ENCODE measurements at regions not wholly inside any gene's neighbourhood (a gene's known extent, or its start where the extent isn't known, plus 50 kb on each side); places are given as distances from the start of the nearest gene placed in this dataset.

DNA sequence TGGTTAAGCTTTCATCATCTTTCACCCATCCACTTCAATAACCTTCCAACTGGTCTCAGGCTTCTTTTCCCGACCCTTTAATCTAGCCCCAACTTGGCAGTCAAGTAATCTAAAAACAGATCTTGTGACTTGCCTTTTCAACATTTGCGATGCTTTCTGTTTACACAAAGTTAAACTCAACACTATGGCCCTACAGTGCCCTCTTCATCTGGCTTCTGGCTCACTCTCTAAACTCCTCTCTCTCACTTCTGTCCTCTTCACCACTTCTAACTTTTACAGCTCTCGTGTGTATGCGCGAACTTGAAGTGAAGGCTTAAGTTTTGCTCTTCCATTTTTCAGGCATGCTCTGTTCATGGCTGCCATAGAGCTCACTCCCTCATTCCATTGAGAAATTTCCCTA is 1122.3 kb upstream of the ADGRL2 start:
- H2AFZ ChIP-seq (ENCODE audit: low read length): no peak overlapping the region
- H4K20me1 ChIP-seq (ENCODE audit: insufficient read depth, low read length): no peaks in the 10 kb centered on the region
- no peaks in the 10 kb centered on the region for H3K4me1 ChIP-seq (ENCODE audit: low read length)
- H3K27me3 ChIP-seq (replicated peaks; ENCODE audit: insufficient read depth, low read length): no peaks in the 10 kb centered on the region
- H3K4me2 ChIP-seq (ENCODE audit: low read depth, low read length): no peak overlapping the region
- H3K27ac ChIP-seq (ENCODE audit: low read length): no peak overlapping the region
- TF ChIP-seq EZH2 (optimal IDR thresholded peaks at IDR 0.05; ENCODE audit: low read depth, low read length) (no peak), EZH2phosphoT487 (IDR thresholded peaks at IDR 0.05; ENCODE audit: low read length) (no peak)
- TF ChIP-seq, protein P1, sequence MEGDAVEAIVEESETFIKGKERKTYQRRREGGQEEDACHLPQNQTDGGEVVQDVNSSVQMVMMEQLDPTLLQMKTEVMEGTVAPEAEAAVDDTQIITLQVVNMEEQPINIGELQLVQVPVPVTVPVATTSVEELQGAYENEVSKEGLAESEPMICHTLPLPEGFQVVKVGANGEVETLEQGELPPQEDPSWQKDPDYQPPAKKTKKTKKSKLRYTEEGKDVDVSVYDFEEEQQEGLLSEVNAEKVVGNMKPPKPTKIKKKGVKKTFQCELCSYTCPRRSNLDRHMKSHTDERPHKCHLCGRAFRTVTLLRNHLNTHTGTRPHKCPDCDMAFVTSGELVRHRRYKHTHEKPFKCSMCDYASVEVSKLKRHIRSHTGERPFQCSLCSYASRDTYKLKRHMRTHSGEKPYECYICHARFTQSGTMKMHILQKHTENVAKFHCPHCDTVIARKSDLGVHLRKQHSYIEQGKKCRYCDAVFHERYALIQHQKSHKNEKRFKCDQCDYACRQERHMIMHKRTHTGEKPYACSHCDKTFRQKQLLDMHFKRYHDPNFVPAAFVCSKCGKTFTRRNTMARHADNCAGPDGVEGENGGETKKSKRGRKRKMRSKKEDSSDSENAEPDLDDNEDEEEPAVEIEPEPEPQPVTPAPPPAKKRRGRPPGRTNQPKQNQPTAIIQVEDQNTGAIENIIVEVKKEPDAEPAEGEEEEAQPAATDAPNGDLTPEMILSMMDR (IDR thresholded peaks at IDR 0.05; ENCODE audit: low read length): no peak
- no peak overlapping the region for H3K4me3 ChIP-seq (ENCODE audit: low read length)
- no peaks in the 10 kb centered on the region for H3F3A ChIP-seq (ENCODE audit: insufficient read depth, low read length)
- no peaks in the 10 kb centered on the region for H3K79me2 ChIP-seq (ENCODE audit: low read length)
- H3K9ac ChIP-seq (ENCODE audit: low read length): no peak overlapping the region
- no peaks in the 10 kb centered on the region for H3K9me2 ChIP-seq (replicated peaks; ENCODE audit: insufficient read depth, low read length)
- H3K36me3 ChIP-seq (replicated peaks; ENCODE audit: insufficient read depth, low read length): no peaks in the 10 kb centered on the region
- DNase-seq: no peak
- H3K9me3 ChIP-seq (replicated peaks; ENCODE audit: insufficient read depth, low read length): no peaks in the 10 kb centered on the region

DNA sequence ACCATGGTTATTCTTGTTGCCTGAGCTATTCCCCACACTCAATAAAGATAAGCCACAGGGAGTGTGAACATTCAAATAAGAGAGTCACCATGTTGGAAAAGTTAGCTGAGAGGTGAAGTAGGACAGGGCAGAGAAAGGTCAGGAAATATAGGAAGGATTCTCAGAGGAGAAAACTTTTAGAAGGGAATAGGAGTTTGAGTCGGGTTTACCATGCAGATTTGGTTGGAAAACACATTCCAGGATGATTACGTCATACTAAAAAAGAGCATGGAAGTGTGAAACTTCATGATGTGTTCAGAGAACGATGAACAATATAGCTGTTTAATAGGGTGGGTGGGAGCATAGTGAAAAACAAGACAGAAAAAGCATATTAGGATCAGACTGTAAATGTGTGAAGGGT is 1125.3 kb upstream of the ADGRL2 start:
- Histone ChIP-seq H3K27ac (ENCODE audit: low read length) (no peak overlapping the region), H3K9me2 (replicated peaks; ENCODE audit: insufficient read depth, low read length) (no peaks in the 10 kb centered on the region), H3K4me1 (ENCODE audit: low read length) (no peaks in the 10 kb centered on the region), H3K79me2 (ENCODE audit: low read length) (no peaks in the 10 kb centered on the region), H3K9ac (ENCODE audit: low read length) (no peak overlapping the region), H2AFZ (ENCODE audit: low read length) (no peak overlapping the region), H3K36me3 (replicated peaks; ENCODE audit: insufficient read depth, low read length) (no peaks in the 10 kb centered on the region), H3K27me3 (replicated peaks; ENCODE audit: insufficient read depth, low read length) (no peaks in the 10 kb centered on the region), H3K4me3 (ENCODE audit: low read length) (no peak overlapping the region), H3K4me2 (ENCODE audit: low read depth, low read length) (no peak overlapping the region), H3F3A (ENCODE audit: insufficient read depth, low read length) (no peaks in the 10 kb centered on the region), H4K20me1 (ENCODE audit: insufficient read depth, low read length) (no peaks in the 10 kb centered on the region), H3K9me3 (replicated peaks; ENCODE audit: insufficient read depth, low read length) (no peaks in the 10 kb centered on the region)
- no peak for DNase-seq
- no peak for TF ChIP-seq EZH2 (optimal IDR thresholded peaks at IDR 0.05; ENCODE audit: low read depth, low read length)

DNA sequence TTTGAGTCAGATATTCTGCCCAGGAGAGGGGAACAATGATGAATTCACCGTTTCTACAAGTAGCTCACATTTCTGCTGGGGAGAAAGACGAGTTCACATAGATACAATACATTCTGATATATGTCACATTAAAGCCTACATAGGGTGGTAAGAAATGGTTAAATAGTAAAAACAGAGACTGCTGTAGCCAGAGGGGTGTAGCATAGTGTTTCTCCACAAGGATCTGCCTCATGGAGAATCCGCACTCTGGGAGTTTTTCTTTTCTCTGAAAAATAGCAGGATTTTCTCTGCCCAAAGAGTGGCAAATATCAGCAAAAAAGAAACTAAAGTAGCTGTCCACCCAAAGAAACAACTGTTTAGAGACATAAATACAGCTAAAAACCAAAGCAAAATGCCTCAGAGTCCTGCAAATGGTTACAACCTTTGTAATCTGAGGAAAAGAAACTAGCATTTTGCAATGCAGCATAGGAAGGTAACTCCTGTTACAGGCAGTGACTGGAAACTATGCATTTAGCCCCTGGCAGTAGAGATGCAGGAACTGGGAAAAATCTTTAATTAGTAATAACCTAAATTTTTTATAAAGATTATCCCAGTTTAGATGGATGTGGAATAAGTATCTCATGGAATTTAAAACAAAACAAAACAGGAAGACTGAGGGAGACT is 1126.7 kb upstream of the ADGRL2 start:
- Histone ChIP-seq H3F3A (ENCODE audit: insufficient read depth, low read length) (no peaks in the 10 kb centered on the region), H3K4me2 (ENCODE audit: low read depth, low read length) (no peak overlapping the region), H3K9ac (ENCODE audit: low read length) (no peak overlapping the region), H3K79me2 (ENCODE audit: low read length) (no peaks in the 10 kb centered on the region), H3K4me1 (ENCODE audit: low read length) (no peaks in the 10 kb centered on the region), H2AFZ (ENCODE audit: low read length) (no peak overlapping the region), H3K9me3 (replicated peaks; ENCODE audit: insufficient read depth, low read length) (no peaks in the 10 kb centered on the region), H3K4me3 (ENCODE audit: low read length) (no peak overlapping the region), H3K36me3 (replicated peaks; ENCODE audit: insufficient read depth, low read length) (no peaks in the 10 kb centered on the region), H3K27ac (ENCODE audit: low read length) (no peak overlapping the region), H4K20me1 (ENCODE audit: insufficient read depth, low read length) (no peaks in the 10 kb centered on the region), H3K27me3 (replicated peaks; ENCODE audit: insufficient read depth, low read length) (no peaks in the 10 kb centered on the region), H3K9me2 (replicated peaks; ENCODE audit: insufficient read depth, low read length) (no peaks in the 10 kb centered on the region)
- TF ChIP-seq, protein P1 (IDR thresholded peaks at IDR 0.05; ENCODE audit: low read length): no peak
- TF ChIP-seq EZH2phosphoT487 (IDR thresholded peaks at IDR 0.05; ENCODE audit: low read length) (no peak), EZH2 (optimal IDR thresholded peaks at IDR 0.05; ENCODE audit: low read depth, low read length) (no peak)
- no peak for DNase-seq

DNA sequence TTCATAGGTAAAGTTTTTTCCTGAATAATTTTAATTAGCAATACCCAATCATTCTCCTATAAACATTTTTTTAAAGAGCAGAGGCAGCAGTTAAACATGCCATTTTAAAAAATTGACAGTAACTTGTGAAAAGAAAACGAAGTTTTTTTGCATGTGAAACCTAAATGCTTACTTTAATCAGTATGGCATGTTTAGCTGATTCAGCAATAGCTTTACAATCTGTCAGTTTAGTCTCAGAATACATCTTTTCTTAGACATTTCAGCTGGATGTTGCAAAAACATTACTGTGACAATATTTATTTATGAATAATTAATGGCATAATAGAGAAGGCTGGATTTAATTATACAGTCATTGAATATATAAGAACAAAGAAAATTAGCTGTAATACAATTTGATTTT is 1132.4 kb upstream of the ADGRL2 start:
- Histone ChIP-seq H2AFZ (ENCODE audit: low read length) (no peak overlapping the region), H3K9ac (ENCODE audit: low read length) (no peak overlapping the region), H3K27ac (ENCODE audit: low read length) (no peak overlapping the region), H3K9me2 (replicated peaks; ENCODE audit: insufficient read depth, low read length) (no peaks in the 10 kb centered on the region), H3K4me1 (ENCODE audit: low read length) (no peaks in the 10 kb centered on the region), H3K4me3 (ENCODE audit: low read length) (no peak overlapping the region), H3K4me2 (ENCODE audit: low read depth, low read length) (no peak overlapping the region), H4K20me1 (ENCODE audit: insufficient read depth, low read length) (no peaks in the 10 kb centered on the region), H3K9me3 (replicated peaks; ENCODE audit: insufficient read depth, low read length) (no peaks in the 10 kb centered on the region), H3K36me3 (replicated peaks; ENCODE audit: insufficient read depth, low read length) (no peaks in the 10 kb centered on the region), H3F3A (ENCODE audit: insufficient read depth, low read length) (no peaks in the 10 kb centered on the region), H3K79me2 (ENCODE audit: low read length) (no peaks in the 10 kb centered on the region), H3K27me3 (replicated peaks; ENCODE audit: insufficient read depth, low read length) (no peaks in the 10 kb centered on the region)
- peak; percentile 23 for DNase-seq
- TF ChIP-seq EZH2phosphoT487 (IDR thresholded peaks at IDR 0.05; ENCODE audit: low read length) (no peak), EZH2 (optimal IDR thresholded peaks at IDR 0.05; ENCODE audit: low read depth, low read length) (no peak)
- TF ChIP-seq, protein P1 (IDR thresholded peaks at IDR 0.05; ENCODE audit: low read length): no peak

Measured in MM.1S (cell line).